HEK293T (cell line): ENCODE measurements at regions not wholly inside any gene's neighbourhood (a gene's known extent, or its start where the extent isn't known, plus 50 kb on each side); places are given as distances from the start of the nearest gene placed in this dataset.
"Not testable (repeated sequence)": the region's sequence is repeated elsewhere in the genome, so short reads cannot be mapped to it uniquely, and the experiment has no call there.

Experiments used
- CTCF ChIA-PET: fragments of 350-600 bp; formaldehyde crosslinking; extraction: SDS; loops from one replicate; lab custom pipeline; 2021; ENCODE audit warnings: antibody characterized with exemption, inconsistent platforms; lab: Yijun Ruan, JAX
- POLR2A ChIA-PET: fragments of 350-600 bp; formaldehyde crosslinking; extraction: SDS; loops from one replicate; lab custom pipeline; 2020; ENCODE audit warnings: antibody characterized with exemption, inconsistent platforms; lab: Yijun Ruan, JAX
- DNase-seq: peaks from one replicate; pipeline ENCODE4 v3.0.0; 2012; ENCODE audit warnings: mixed read lengths; ENCODE audit errors: extremely low spot score
- ARNT ChIP-seq: fragments of 450-650 bp; IDR thresholded peaks from 2 replicates; pipeline ENCODE4 v1.6.1; 2017; ENCODE audit warnings: mild to moderate bottlenecking
- BHLHE40 ChIP-seq: fragments of 450-650 bp; IDR thresholded peaks from 2 replicates; pipeline ENCODE4 v1.6.1; 2016; ENCODE audit warnings: mild to moderate bottlenecking, moderate library complexity, borderline replicate concordance
- CTBP1 ChIP-seq: fragments of 450-650 bp; IDR thresholded peaks from 2 replicates; pipeline ENCODE4 v1.6.1; 2016; ENCODE audit warnings: borderline replicate concordance
- ELF4 ChIP-seq: fragments of 450-650 bp; IDR thresholded peaks from 2 replicates; pipeline ENCODE4 v1.6.1; 2017; ENCODE audit warnings: antibody characterized with exemption
- FOXA1 ChIP-seq: fragments of 450-650 bp; IDR thresholded peaks from 2 replicates; pipeline ENCODE4 v1.6.1; 2016; ENCODE audit warnings: mild to moderate bottlenecking
- FOXK2 ChIP-seq: fragments of 450-650 bp; IDR thresholded peaks from 2 replicates; pipeline ENCODE4 v1.6.1; 2016; ENCODE audit warnings: mild to moderate bottlenecking
- FOXM1 ChIP-seq: fragments of 450-650 bp; IDR thresholded peaks from 2 replicates; pipeline ENCODE4 v1.6.1; 2017; ENCODE audit warnings: mild to moderate bottlenecking, borderline replicate concordance
- HDGF ChIP-seq: fragments of 450-650 bp; IDR thresholded peaks from 2 replicates; pipeline ENCODE4 v1.6.1; 2017; ENCODE audit warnings: antibody characterized with exemption, borderline replicate concordance
- L3MBTL2 ChIP-seq: fragments of 450-650 bp; conservative IDR thresholded peaks from 2 replicates; pipeline ENCODE4 v1.6.1; 2016; ENCODE audit warnings: mild to moderate bottlenecking
- LEF1 ChIP-seq: fragments of 450-650 bp; IDR thresholded peaks from 2 replicates; pipeline ENCODE4 v1.6.1; 2017; ENCODE audit warnings: mild to moderate bottlenecking, borderline replicate concordance
- NFRKB ChIP-seq: fragments of 450-650 bp; IDR thresholded peaks from 2 replicates; pipeline ENCODE4 v1.6.1; 2016; ENCODE audit warnings: mild to moderate bottlenecking, moderate library complexity
- PKNOX1 ChIP-seq: fragments of 450-650 bp; IDR thresholded peaks from 2 replicates; pipeline ENCODE4 v1.6.1; 2016
- SP1 ChIP-seq: fragments of 450-650 bp; IDR thresholded peaks from 2 replicates; pipeline ENCODE4 v1.6.1; 2017
- SUZ12 ChIP-seq: fragments of 450-650 bp; IDR thresholded peaks from 2 replicates; pipeline ENCODE4 v1.6.1; 2016; ENCODE audit warnings: mild to moderate bottlenecking
- TARDBP ChIP-seq: fragments of 450-650 bp; IDR thresholded peaks from 2 replicates; pipeline ENCODE4 v1.6.1; 2016
- ZNF384 ChIP-seq: fragments of 450-650 bp; IDR thresholded peaks from 2 replicates; pipeline ENCODE4 v1.6.1; 2016

- TF ChIP-seq CTBP1 = no peak
- no peak for TF ChIP-seq SP1
- no peak for TF ChIP-seq BHLHE40
- TF ChIP-seq ZNF384 = no peak
- TF ChIP-seq ELF4 = no peak
- no peak for TF ChIP-seq FOXA1
- TF ChIP-seq FOXK2 = no peak
- TF ChIP-seq LEF1 = no peak
- TF ChIP-seq HDGF = no peak
- no peak for TF ChIP-seq PKNOX1
- TF ChIP-seq L3MBTL2 = no peak
- no peak for TF ChIP-seq FOXM1
- TF ChIP-seq NFRKB = no peak
- no peak for TF ChIP-seq ARNT
- no peak for TF ChIP-seq TARDBP
- TF ChIP-seq SUZ12 = no peak
- POLR2A ChIA-PET = no interaction called here
- CTCF ChIA-PET = no interaction called here
These were observed 882.3 kb downstream of the LRFN5 start for GRCh38 chr14:42488965-42489364.

GRCh38 chr14:42482345-42482971 is 875.8 kb downstream of the LRFN5 start:
- CTCF ChIA-PET, DNase-seq, POLR2A ChIA-PET: not testable (repeated sequence)

More at GRCh38 chr14:42488965-42489364, 882.3 kb downstream of the LRFN5 start:
- DNase-seq = no peak

GRCh38 chr14:42481714-42482113 is 875.0 kb downstream of the LRFN5 start:
- POLR2A ChIA-PET, CTCF ChIA-PET, DNase-seq: not testable (repeated sequence)

GRCh38 chr14:42480255-42480654 is 873.6 kb downstream of the LRFN5 start:
- TF ChIP-seq SUZ12 (no peak), ARNT (no peak), LEF1 (no peak), ELF4 (no peak), TARDBP (no peak)

GRCh38 chr14:42475289-42475688 is 868.6 kb downstream of the LRFN5 start:
- no peak for DNase-seq
- CTCF ChIA-PET = no interaction called here
- no peak for TF ChIP-seq L3MBTL2
- no peak for TF ChIP-seq NFRKB
- TF ChIP-seq FOXM1 = no peak
- TF ChIP-seq ELF4 = no peak
- TF ChIP-seq SUZ12 = no peak
- no peak for TF ChIP-seq SP1
- no peak for TF ChIP-seq CTBP1
- TF ChIP-seq ARNT = no peak
- no peak for TF ChIP-seq ZNF384
- no peak for TF ChIP-seq HDGF
- no peak for TF ChIP-seq FOXK2
- no peak for TF ChIP-seq FOXA1
- TF ChIP-seq TARDBP = no peak
- no peak for TF ChIP-seq PKNOX1
- no peak for TF ChIP-seq BHLHE40
- TF ChIP-seq LEF1 = no peak
- POLR2A ChIA-PET = no interaction called here

More at GRCh38 chr14:42480255-42480654, 873.6 kb downstream of the LRFN5 start:
- CTCF ChIA-PET = no interaction called here
- no peak for DNase-seq
- POLR2A ChIA-PET = no interaction called here

- POLR2A ChIA-PET = no interaction called here
- TF ChIP-seq SP1 = no peak
- no peak for DNase-seq
- CTCF ChIA-PET = no interaction called here
These were observed 863.7 kb downstream of the LRFN5 start for GRCh38 chr14:42470427-42470719.

GRCh38 chr14:42469637-42470426 is 863.2 kb downstream of the LRFN5 start:
- DNase-seq = no peak
- TF ChIP-seq NFRKB (no peak), BHLHE40 (no peak), PKNOX1 (no peak), ELF4 (no peak), L3MBTL2 (no peak), SUZ12 (no peak), ARNT (no peak), FOXK2 (no peak), FOXA1 (no peak), CTBP1 (no peak), FOXM1 (no peak), HDGF (no peak), TARDBP (no peak), SP1 (no peak), LEF1 (no peak)
- ChIA-PET CTCF (no interaction called here), POLR2A (no interaction called here)
